Gastroesophageal sphincter (tissue), 4 donors: ENCODE measurements at regions not wholly inside any gene's neighbourhood (a gene's known extent, or its start where the extent isn't known, plus 50 kb on each side); places are given as distances from the start of the nearest gene placed in this dataset.

Experiments
- ATAC-seq: fragments of 150-250 bp; one replicate; pipeline ENCODE4 v1.9.1; 2016; ENCODE audit warnings: mild to moderate bottlenecking, moderate library complexity
- H3K27ac ChIP-seq, 4 donors: fragments of 200-600 bp; sonication (generic) in 3 of 4; 1 replicate in 3 of 4; 2 replicates in 1 of 4; pipeline ENCODE4 v1.5.1; 2016 to 2019
- H3K27me3 ChIP-seq: fragments of 200-600 bp; sonication (generic); one replicate; pipeline ENCODE4 v1.5.1; 2019
- H3K36me3 ChIP-seq, 2 donors: fragments of 200-600 bp; sonication (generic); one replicate each; pipeline ENCODE4 v1.5.1; 2019; ENCODE audit warnings: control low read depth in 1 of 2
- H3K4me1 ChIP-seq, 3 donors: fragments of 200-600 bp; sonication (generic); 1 replicate in 2 of 3; 2 replicates in 1 of 3; pipeline ENCODE4 v1.5.1; 2016 to 2019; ENCODE audit warnings: control low read depth in 2 of 3
- H3K4me3 ChIP-seq, 2 donors: fragments of 200-600 bp; sonication (generic); one replicate each; pipeline ENCODE4 v1.5.1; 2019; ENCODE audit warnings: mild to moderate bottlenecking in 1 of 2, moderate library complexity in 1 of 2
- H3K9me3 ChIP-seq, 3 donors: fragments of 200-600 bp; sonication (generic); one replicate each; pipeline ENCODE4 v1.5.1; 2017 to 2019; ENCODE audit warnings: control low read depth in 2 of 3
- EP300 ChIP-seq: sonication (generic); formaldehyde crosslinking; IDR thresholded peaks from one replicate; pipeline ENCODE4 v1.6.1; 2017; ENCODE audit warnings: antibody characterized with exemption, mild to moderate bottlenecking
- POLR2A ChIP-seq, 2 donors: fragments of 450-650 bp; IDR thresholded peaks; one replicate each; pipeline ENCODE4 v1.6.1; 2017; ENCODE audit warnings: antibody characterized with exemption in 2 of 2, mild to moderate bottlenecking in 2 of 2, moderate library complexity in 1 of 2
- POLR2AphosphoS5 ChIP-seq: sonication (generic); formaldehyde crosslinking; IDR thresholded peaks from one replicate; pipeline ENCODE4 v1.6.1; 2017; ENCODE audit warnings: antibody characterized with exemption
- WGBS, 2 donors: methylation state at CpG; one replicate each; pipeline ENCODE4 v1.1.5; 2018; ENCODE audit warnings: low coverage in 1 of 2; 5-methylcytosine and 5-hydroxymethylcytosine counted together
- TF ChIP-seq, protein P1 (sequence below), 4 experiments: fragments of 200-600 bp in 2 of 4; fragments of 450-650 bp in 2 of 4; sonication (generic) in 1 of 4; IDR thresholded peaks; one replicate each; pipeline ENCODE4 v1.5.1; 2017 to 2019; ENCODE audit warnings: antibody characterized with exemption in 4 of 4, mild to moderate bottlenecking in 2 of 4, moderate library complexity in 2 of 4

DNA sequence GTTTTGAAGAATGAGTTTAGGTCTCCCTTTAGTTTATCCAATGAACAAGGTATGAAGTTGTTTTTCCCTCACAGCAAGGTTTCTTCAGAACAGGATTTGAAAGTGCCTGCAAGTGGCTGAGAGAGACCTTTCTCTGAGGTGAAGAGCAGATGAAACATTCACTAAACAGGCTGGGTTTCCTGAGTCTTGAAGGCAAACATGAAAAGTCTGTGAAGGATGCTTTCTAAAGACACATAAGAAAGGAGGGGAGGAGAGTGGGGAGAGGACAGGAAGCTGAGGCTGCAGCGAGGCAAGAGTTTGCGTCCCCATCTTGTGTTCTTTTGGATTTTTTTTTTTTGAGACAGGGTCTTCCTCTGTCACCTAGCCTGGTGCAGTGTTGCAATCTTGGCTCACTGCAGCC, 95.7 kb upstream of the SIM2 start:
- WGBS, 2 donors: 18 to 47% methylated on average over 2 of the region's 2 CpGs
- peaks cover 0 to 20% (median 0%) of the 10 kb centered on the region in 3 donors for H3K9me3 ChIP-seq

DNA sequence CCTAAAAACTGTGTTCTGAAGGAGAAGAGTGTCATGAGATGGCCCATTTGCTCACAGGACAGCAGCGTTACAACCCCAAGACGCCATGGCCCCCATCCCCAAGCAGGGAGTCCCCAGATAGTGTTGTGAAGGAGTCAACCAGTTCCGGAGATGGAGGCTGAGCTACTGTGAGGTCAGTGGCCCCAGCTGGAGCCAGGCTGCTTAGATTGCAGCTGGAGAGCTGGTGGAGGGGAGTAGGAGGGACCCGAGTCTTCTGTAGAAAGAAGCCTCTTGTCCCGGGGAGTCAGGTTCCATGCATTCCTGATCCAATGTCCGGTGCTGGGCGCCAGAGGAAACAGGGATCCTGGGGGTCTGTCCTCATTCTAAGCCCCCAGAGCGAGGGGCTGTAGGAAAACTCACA, 93.5 kb upstream of the SIM2 start:
- H3K27ac ChIP-seq: no peak overlapping the region
- no peak for ATAC-seq

More for the DNA sequence above, 95.7 kb upstream of the SIM2 start:
- no peaks in the 10 kb centered on the region for H3K36me3 ChIP-seq
- no peak for TF ChIP-seq POLR2AphosphoS5
- TF ChIP-seq, protein P1, sequence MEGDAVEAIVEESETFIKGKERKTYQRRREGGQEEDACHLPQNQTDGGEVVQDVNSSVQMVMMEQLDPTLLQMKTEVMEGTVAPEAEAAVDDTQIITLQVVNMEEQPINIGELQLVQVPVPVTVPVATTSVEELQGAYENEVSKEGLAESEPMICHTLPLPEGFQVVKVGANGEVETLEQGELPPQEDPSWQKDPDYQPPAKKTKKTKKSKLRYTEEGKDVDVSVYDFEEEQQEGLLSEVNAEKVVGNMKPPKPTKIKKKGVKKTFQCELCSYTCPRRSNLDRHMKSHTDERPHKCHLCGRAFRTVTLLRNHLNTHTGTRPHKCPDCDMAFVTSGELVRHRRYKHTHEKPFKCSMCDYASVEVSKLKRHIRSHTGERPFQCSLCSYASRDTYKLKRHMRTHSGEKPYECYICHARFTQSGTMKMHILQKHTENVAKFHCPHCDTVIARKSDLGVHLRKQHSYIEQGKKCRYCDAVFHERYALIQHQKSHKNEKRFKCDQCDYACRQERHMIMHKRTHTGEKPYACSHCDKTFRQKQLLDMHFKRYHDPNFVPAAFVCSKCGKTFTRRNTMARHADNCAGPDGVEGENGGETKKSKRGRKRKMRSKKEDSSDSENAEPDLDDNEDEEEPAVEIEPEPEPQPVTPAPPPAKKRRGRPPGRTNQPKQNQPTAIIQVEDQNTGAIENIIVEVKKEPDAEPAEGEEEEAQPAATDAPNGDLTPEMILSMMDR (IDR thresholded peaks at IDR 0.05): no peak
- TF ChIP-seq EP300: no peak
- no peak for TF ChIP-seq POLR2A (IDR thresholded peaks at IDR 0.05)
- no peak overlapping the region for H3K27ac ChIP-seq
- H3K27me3 ChIP-seq: peaks cover 50% of the 10 kb centered on the region
- H3K4me3 ChIP-seq: no peak overlapping the region
- H3K4me1 ChIP-seq: no peaks in the 10 kb centered on the region
- ATAC-seq: no peak

DNA sequence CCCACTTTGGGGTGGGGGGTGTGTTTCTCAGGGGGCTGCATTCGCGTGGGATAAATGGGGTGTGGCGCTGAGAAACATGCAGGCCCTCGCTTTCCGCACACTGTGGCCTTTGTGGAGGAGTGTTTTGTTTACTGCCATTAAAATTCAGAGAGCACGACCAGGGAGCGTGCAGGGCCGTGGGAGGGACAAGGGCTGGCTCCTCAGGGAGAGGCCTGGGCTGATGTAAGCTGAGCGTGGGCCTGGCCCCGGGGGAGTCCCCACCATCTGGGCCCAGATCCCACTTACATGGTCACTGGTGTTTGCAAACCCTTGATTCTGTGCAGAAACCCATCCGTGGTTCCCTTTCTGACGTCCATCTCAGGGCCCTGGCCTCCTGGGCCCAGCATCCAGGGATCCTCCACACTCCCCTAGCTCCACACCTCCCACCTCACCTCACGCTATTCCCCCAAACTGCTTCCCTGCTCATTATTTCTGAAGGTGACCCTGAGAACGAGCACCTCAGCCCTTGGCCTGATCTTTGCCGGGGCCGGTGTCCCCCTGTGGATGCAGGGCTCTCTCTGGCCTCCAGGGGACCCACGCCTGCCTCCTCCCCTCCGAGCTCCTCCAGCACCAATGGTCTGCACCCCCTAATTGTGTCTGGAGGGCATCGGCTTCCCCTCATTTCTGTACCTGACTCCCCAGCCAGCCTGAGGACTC, 92.5 kb upstream of the SIM2 start:
- Histone ChIP-seq H3K4me3 (no peak overlapping the region), H3K9me3 (peaks cover 0 to 16% (median 0%) of the 10 kb centered on the region in 3 donors), H3K27ac (no peak overlapping the region), H3K36me3 (no peaks in the 10 kb centered on the region), H3K27me3 (peaks cover 36% of the 10 kb centered on the region), H3K4me1 (no peaks in the 10 kb centered on the region)
- 49 to 70% methylated on average over 3 to 5 of the region's 19 CpGs for WGBS, 2 donors
- TF ChIP-seq POLR2AphosphoS5 (no peak), POLR2A (IDR thresholded peaks at IDR 0.05) (no peak), EP300 (no peak)
- TF ChIP-seq, protein P1 (IDR thresholded peaks at IDR 0.05): no peak
- ATAC-seq: no peak

More for the DNA sequence above, 93.5 kb upstream of the SIM2 start:
- no peak overlapping the region for H3K4me3 ChIP-seq
- TF ChIP-seq POLR2A (IDR thresholded peaks at IDR 0.05) (no peak), POLR2AphosphoS5 (no peak), EP300 (no peak)
- TF ChIP-seq, protein P1 (IDR thresholded peaks at IDR 0.05): no peak
- H3K36me3 ChIP-seq: no peaks in the 10 kb centered on the region
- WGBS, 2 donors: 60 to 90% methylated on average over 1 to 2 of the region's 8 CpGs
- no peaks in the 10 kb centered on the region for H3K4me1 ChIP-seq
- H3K27me3 ChIP-seq: peaks cover 43% of the 10 kb centered on the region
- peaks cover 0 to 19% (median 0%) of the 10 kb centered on the region in 3 donors for H3K9me3 ChIP-seq

DNA sequence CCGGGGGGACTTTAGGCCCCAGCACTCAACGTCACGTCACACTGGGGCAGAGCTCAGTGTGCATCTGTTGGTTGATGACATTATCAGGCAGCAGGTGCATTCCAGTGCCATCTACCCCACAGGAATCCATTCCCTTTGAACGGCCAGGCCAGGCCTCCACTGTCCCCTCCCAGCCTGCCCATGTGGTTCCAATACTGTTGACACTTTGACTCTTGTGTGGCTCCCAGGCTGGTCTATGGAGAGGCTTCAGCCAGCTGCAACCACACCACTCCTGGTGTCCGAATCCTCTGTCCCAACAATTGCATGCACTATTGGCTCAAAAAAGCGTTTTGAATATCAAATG, 92.0 kb upstream of the SIM2 start:
- H3K27ac ChIP-seq: no peak overlapping the region
- 69 to 80% methylated on average over 2 of the region's 6 CpGs for WGBS, 2 donors
- H3K4me3 ChIP-seq: no peak overlapping the region
- TF ChIP-seq POLR2A (IDR thresholded peaks at IDR 0.05) (no peak), EP300 (no peak), POLR2AphosphoS5 (no peak)
- TF ChIP-seq, protein P1 (IDR thresholded peaks at IDR 0.05): no peak
- H3K36me3 ChIP-seq: no peaks in the 10 kb centered on the region
- no peak for ATAC-seq
- H3K9me3 ChIP-seq: peaks cover 0 to 16% (median 0%) of the 10 kb centered on the region in 3 donors
- H3K27me3 ChIP-seq: peaks cover 41% of the 10 kb centered on the region
- no peaks in the 10 kb centered on the region for H3K4me1 ChIP-seq
